Brain microvascular endothelial cell (primary cell): ENCODE measurements at regions not wholly inside any gene's neighbourhood (a gene's known extent, or its start where the extent isn't known, plus 50 kb on each side); places are given as distances from the start of the nearest gene placed in this dataset.
"Not testable (repeated sequence)": the region's sequence is repeated elsewhere in the genome, so short reads cannot be mapped to it uniquely, and the experiment has no call there.

Experiments
- DNase-seq: peaks from one replicate; pipeline ENCODE4 v3.0.0-alpha.2; 2020
- H3K27ac ChIP-seq: fragments of 250-450 bp; sonication (Bioruptor Pico); 2 replicates; pipeline ENCODE4 v1.5.1; 2020; ENCODE audit warnings: mild to moderate bottlenecking, moderate library complexity
- H3K27me3 ChIP-seq: fragments of 250-450 bp; sonication (Bioruptor Pico); replicated peaks from 2 replicates; pipeline ENCODE4 v1.5.1; 2020; ENCODE audit warnings: mild to moderate bottlenecking
- H3K36me3 ChIP-seq: fragments of 250-450 bp; sonication (Bioruptor Pico); replicated peaks from 2 replicates; pipeline ENCODE4 v1.5.1; 2020; ENCODE audit warnings: mild to moderate bottlenecking
- H3K4me3 ChIP-seq: 2 replicates; pipeline ENCODE4 v1.5.1; 2011; ENCODE audit warnings: low read depth, mild to moderate bottlenecking, control low read depth, low read length, moderate library complexity
- CTCF ChIP-seq: IDR thresholded peaks from 2 replicates; pipeline ENCODE4 v1.5.1; 2011; ENCODE audit warnings: low read depth, mild to moderate bottlenecking, moderate library complexity, low read length, control low read depth, inconsistent platforms; ENCODE audit errors: missing control alignments
- in situ Hi-C: cut with HindIII; loops from 2 replicates; pipeline ENCODE4 v1.10.0; 2017; ENCODE audit warnings: low sequenced_read_pairs, low pct_ligation_motif_present

- Histone ChIP-seq H3K27me3 (no peaks in the 10 kb centered on the region), H3K27ac (no peak overlapping the region), H3K4me3 (no peak overlapping the region), H3K36me3 (no peaks in the 10 kb centered on the region)
- DNase-seq: no peak
- in situ Hi-C loops: no loop called here
- TF ChIP-seq CTCF: no peak
Measured at GRCh38 chr17:79547586-79547985, 63.3 kb downstream of the RBFOX3 start.

GRCh38 chr17:79547171-79547570, 63.7 kb downstream of the RBFOX3 start:
- H3K27me3 ChIP-seq, H3K36me3 ChIP-seq, H3K27ac ChIP-seq, H3K4me3 ChIP-seq, DNase-seq, in situ Hi-C loops: not testable (repeated sequence)

GRCh38 chr17:79546386-79546785, 64.5 kb downstream of the RBFOX3 start:
- no peaks in the 10 kb centered on the region for H3K36me3 ChIP-seq
- no peak overlapping the region for H3K27ac ChIP-seq
- H3K27me3 ChIP-seq: no peaks in the 10 kb centered on the region
- no peak for DNase-seq
- no peak overlapping the region for H3K4me3 ChIP-seq
- in situ Hi-C loops: no loop called here
- no peak for TF ChIP-seq CTCF

- H3K27me3 ChIP-seq: no peaks in the 10 kb centered on the region
- no peak for DNase-seq
- no peak for TF ChIP-seq CTCF
- no peak overlapping the region for H3K4me3 ChIP-seq
- in situ Hi-C loops: no loop called here
- H3K36me3 ChIP-seq: no peaks in the 10 kb centered on the region
- H3K27ac ChIP-seq: no peak overlapping the region
Measured at GRCh38 chr17:79545251-79546005, 65.4 kb downstream of the RBFOX3 start.

GRCh38 chr17:79544142-79544914, 66.5 kb downstream of the RBFOX3 start:
- in situ Hi-C loops: no loop called here
- Histone ChIP-seq H3K4me3 (no peak overlapping the region), H3K36me3 (no peaks in the 10 kb centered on the region), H3K27me3 (no peaks in the 10 kb centered on the region), H3K27ac (no peak overlapping the region)
- no peak for TF ChIP-seq CTCF
- DNase-seq: no peak

GRCh38 chr17:79543531-79543930, 67.3 kb downstream of the RBFOX3 start:
- no peaks in the 10 kb centered on the region for H3K36me3 ChIP-seq
- H3K27me3 ChIP-seq: no peaks in the 10 kb centered on the region
- in situ Hi-C loops: no loop called here

More at GRCh38 chr17:79543531-79543930, 67.3 kb downstream of the RBFOX3 start:
- no peak for TF ChIP-seq CTCF
- Histone ChIP-seq H3K27ac (no peak overlapping the region), H3K4me3 (no peak overlapping the region)
- DNase-seq: no peak
